GM21737 (cell line): ENCODE measurements at regions not wholly inside any gene's neighbourhood (a gene's known extent, or its start where the extent isn't known, plus 50 kb on each side); places are given as distances from the start of the nearest gene placed in this dataset.
"Not testable (repeated sequence)": the region's sequence is repeated elsewhere in the genome, so short reads cannot be mapped to it uniquely, and the experiment has no call there.

Experiments used
- ATAC-seq: cut with Tn5 transposase; IDR thresholded peaks from one replicate; pipeline ENCODE4 v1.9.1; 2021; ENCODE audit warnings: mild to moderate bottlenecking, moderate library complexity; ENCODE audit not compliant: unreplicated experiment

GRCh38 chr6:118719351-118720124 lies 68.1 kb upstream of the CEP85L start:
- ATAC-seq, result peak; percentile 51

GRCh38 chr6:118718903-118719302 lies 67.5 kb upstream of the CEP85L start:
- ATAC-seq, result no peak

- no peak for ATAC-seq
These were observed 66.9 kb upstream of the CEP85L start for GRCh38 chr6:118718297-118718696.

GRCh38 chr6:118717106-118717505 lies 65.7 kb upstream of the CEP85L start:
- ATAC-seq, result no peak

- not testable (repeated sequence) for ATAC-seq
These were observed 64.5 kb upstream of the CEP85L start for GRCh38 chr6:118715907-118716306.

GRCh38 chr6:118715376-118715775 lies 64.0 kb upstream of the CEP85L start:
- ATAC-seq, result no peak

- no peak for ATAC-seq
These were observed 63.4 kb upstream of the CEP85L start for GRCh38 chr6:118714756-118715155.

GRCh38 chr6:118712969-118713368 lies 61.6 kb upstream of the CEP85L start:
- no peak for ATAC-seq

- no peak for ATAC-seq
These were observed 59.2 kb upstream of the CEP85L start for GRCh38 chr6:118710616-118711015.

GRCh38 chr6:118709859-118710350 lies 58.5 kb upstream of the CEP85L start:
- peak; percentile 90 for ATAC-seq

- no peak for ATAC-seq
These were observed 57.4 kb upstream of the CEP85L start for GRCh38 chr6:118708744-118709143.

- ATAC-seq, result no peak
These were observed 56.7 kb upstream of the CEP85L start for GRCh38 chr6:118708055-118708454.

- no peak for ATAC-seq
These were observed 55.3 kb upstream of the CEP85L start for GRCh38 chr6:118706702-118707101.

GRCh38 chr6:118705544-118706491 lies 54.4 kb upstream of the CEP85L start:
- peak; percentile 41 for ATAC-seq

GRCh38 chr6:118704915-118705314 lies 53.5 kb upstream of the CEP85L start:
- ATAC-seq, result no peak

- ATAC-seq, result not testable (repeated sequence)
These were observed 49.9 kb upstream of the CEP85L start for GRCh38 chr6:118701260-118701659.
